ENCODE measurements at regions not wholly inside any gene's neighbourhood (a gene's known extent, or its start where the extent isn't known, plus 50 kb on each side); places are given as distances from the start of the nearest gene placed in this dataset.
"Not testable (repeated sequence)": the region's sequence is repeated elsewhere in the genome, so short reads cannot be mapped to it uniquely, and the experiment has no call there.

DNA sequence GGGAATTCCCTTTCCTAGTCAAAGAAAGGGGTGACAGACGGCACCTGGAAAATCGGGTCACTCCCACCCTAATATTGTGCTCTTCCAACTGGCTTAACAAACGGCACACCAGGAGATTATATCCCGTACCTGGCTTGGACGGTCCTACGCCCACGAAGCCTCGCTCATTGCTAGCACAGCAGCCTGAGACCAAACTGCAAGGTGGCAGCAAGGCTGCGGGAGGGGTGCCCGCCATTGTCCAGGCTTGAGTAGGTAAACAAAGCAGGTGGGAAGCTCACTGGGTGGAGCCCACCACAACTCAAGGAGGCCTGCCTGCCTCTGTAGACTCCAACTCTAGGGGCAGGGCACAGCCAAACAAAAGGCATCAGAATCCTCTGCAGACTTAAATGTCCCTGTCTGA is 457.8 kb upstream of the PIK3R1 start:
- TF ChIP-seq, protein P1, sequence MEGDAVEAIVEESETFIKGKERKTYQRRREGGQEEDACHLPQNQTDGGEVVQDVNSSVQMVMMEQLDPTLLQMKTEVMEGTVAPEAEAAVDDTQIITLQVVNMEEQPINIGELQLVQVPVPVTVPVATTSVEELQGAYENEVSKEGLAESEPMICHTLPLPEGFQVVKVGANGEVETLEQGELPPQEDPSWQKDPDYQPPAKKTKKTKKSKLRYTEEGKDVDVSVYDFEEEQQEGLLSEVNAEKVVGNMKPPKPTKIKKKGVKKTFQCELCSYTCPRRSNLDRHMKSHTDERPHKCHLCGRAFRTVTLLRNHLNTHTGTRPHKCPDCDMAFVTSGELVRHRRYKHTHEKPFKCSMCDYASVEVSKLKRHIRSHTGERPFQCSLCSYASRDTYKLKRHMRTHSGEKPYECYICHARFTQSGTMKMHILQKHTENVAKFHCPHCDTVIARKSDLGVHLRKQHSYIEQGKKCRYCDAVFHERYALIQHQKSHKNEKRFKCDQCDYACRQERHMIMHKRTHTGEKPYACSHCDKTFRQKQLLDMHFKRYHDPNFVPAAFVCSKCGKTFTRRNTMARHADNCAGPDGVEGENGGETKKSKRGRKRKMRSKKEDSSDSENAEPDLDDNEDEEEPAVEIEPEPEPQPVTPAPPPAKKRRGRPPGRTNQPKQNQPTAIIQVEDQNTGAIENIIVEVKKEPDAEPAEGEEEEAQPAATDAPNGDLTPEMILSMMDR (IDR thresholded peaks at IDR 0.05; ENCODE audit: insufficient read depth, low read depth, low read length) = not testable (repeated sequence)
- not testable (repeated sequence) for TF ChIP-seq EZH2 (IDR thresholded peaks at IDR 0.05; ENCODE audit: insufficient read depth, low read length)

All from astrocyte (in vitro differentiated cells and primary cell).